SJSA1 (cell line): ENCODE measurements at regions not wholly inside any gene's neighbourhood (a gene's known extent, or its start where the extent isn't known, plus 50 kb on each side); places are given as distances from the start of the nearest gene placed in this dataset.

Experiments
- DNase-seq, 2 experiments: peaks; one replicate each; pipeline ENCODE4 v3.0.0-alpha.2; 2015 to 2020; ENCODE audit warnings: low spot score in 2 of 2, low read depth in 1 of 2
- H3K27ac ChIP-seq: fragments of 250-450 bp; sonication (Bioruptor Pico); 2 replicates; pipeline ENCODE4 v1.5.1; 2020; ENCODE audit warnings: mild to moderate bottlenecking, moderate library complexity
- H3K27me3 ChIP-seq: fragments of 250-450 bp; sonication (Bioruptor Pico); replicated peaks from 2 replicates; pipeline ENCODE4 v1.5.1; 2020; ENCODE audit warnings: mild to moderate bottlenecking, moderate library complexity
- H3K36me3 ChIP-seq: fragments of 250-450 bp; sonication (Bioruptor Pico); 2 replicates; pipeline ENCODE4 v1.5.1; 2020; ENCODE audit warnings: mild to moderate bottlenecking
- H3K4me1 ChIP-seq: fragments of 250-450 bp; sonication (Bioruptor Pico); replicated peaks from 2 replicates; pipeline ENCODE4 v1.6.1; 2021; ENCODE audit warnings: mild to moderate bottlenecking
- H3K4me3 ChIP-seq: fragments of 250-450 bp; sonication (Bioruptor Pico); 2 replicates; pipeline ENCODE4 v1.5.1; 2020; ENCODE audit warnings: mild to moderate bottlenecking
- H3K9me3 ChIP-seq: fragments of 250-450 bp; sonication (Bioruptor Pico); replicated peaks from 2 replicates; pipeline ENCODE4 v1.5.1; 2020; ENCODE audit warnings: mild to moderate bottlenecking

DNA sequence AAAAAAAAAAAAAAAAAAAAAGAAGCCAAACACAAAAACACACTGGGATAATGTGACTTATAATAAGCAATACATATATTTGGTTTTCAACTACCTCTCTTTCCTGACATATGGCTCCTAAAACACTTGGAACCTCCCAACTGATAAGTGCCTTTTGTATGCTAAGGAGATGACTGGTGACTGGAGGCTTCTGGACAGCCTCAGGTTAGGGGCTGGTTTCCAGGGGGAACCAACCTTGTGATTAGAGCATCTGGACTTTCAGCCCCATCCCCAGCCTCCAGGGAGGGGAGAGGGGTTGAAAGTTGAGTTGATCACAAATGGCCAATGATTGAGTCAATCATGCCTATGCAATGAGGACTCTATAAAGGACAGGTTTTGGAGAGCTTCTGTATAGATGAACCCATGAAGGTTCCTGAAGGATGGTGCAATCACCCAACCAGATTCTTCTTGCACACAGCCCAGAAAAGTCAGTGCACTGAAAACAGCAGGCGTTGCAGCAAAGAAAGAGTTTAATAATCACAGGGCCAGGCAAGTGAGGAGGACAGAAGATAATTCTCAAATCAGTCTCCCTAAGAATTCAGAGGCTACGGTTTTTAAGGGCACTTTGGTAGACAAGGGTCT is 276.7 kb downstream of the AUH start:
- H3K27me3 ChIP-seq = no peaks in the 10 kb centered on the region
- H3K4me1 ChIP-seq = peaks cover 14% of the 10 kb centered on the region
- no peak overlapping the region for H3K4me3 ChIP-seq
- H3K36me3 ChIP-seq = no peaks in the 10 kb centered on the region
- H3K9me3 ChIP-seq = no peaks in the 10 kb centered on the region
- H3K27ac ChIP-seq = no peak overlapping the region
- no peak for DNase-seq

DNA sequence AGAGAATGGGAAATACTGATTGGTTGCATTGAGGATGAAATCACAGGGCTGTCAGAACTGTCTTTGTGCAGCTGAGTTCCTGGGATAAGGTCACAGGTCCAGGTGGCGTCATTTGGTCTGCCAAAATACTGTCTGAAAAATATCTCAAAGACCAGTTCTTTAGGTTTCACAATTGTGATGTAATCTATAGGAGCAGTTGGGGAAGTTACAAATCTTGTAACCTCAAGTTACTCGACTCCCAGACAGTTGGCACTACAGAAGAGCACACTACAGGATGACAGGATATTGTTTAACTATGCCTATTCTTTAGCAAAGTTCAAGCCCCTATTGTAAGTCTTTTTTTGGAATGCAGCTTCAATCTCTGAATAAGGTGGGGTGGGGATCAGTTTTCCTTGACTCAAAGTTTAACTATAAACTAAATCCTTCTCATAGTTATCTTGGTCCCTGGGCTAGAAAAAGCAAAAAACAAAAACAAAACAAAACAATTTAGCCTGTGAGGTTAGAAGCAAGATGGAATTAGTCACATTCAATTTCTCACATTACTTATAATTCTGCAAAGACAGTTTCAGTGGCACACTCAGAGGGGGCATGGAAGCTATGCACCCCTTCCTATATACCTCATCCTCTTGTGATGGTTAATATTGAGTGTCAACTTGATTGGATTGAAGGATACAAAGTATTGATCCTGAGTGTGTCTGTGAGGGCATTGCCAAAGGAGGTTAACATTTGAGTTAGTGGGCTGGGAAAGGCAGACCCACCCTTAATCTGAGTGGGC is 276.0 kb downstream of the AUH start:
- peak in 1 of 2 experiments; percentile 20 for DNase-seq

DNA sequence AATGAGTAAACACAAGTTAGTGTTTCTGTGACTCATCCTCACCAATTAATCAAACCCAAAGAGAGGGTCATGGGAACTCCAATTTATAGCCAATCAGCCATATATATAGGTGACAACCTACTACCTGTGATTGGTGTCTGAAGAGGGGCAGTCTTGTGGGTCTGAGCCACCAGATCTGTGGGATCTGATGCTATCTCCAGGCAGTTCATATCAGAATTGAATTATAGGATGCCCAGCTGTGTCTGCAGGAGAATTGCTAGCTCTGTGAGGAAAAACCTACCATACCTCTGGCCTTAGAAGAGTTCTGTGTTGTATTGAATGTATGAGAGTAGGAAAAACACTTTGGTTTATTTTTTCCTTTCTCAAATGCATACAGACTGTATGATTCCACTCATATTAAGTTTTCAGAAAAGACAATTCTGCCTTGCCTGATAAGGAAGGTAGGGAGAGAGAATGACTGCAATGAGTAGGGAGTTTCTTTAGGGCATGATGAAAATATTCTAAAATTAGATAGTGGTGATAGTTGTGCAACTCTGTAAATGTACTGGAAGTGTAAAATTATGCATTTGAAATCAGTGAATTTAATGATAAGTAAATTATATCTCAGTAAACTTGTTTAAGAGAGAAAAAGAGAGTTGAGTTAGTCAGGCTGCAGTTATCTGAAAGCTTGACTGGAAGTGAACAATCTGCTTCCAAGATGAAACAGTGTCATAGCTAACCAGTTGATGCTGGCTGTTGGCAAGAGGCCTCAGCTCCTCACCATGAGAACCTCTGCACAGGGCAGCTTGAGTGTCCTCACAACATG is 274.9 kb downstream of the AUH start:
- no peak for DNase-seq
- no peak overlapping the region for H3K27ac ChIP-seq
- H3K4me3 ChIP-seq = no peak overlapping the region
- H3K9me3 ChIP-seq = no peaks in the 10 kb centered on the region
- H3K27me3 ChIP-seq = no peaks in the 10 kb centered on the region
- peaks cover 15% of the 10 kb centered on the region for H3K4me1 ChIP-seq
- H3K36me3 ChIP-seq = no peaks in the 10 kb centered on the region

More for the DNA sequence above, 276.0 kb downstream of the AUH start:
- Histone ChIP-seq H3K27me3 (no peaks in the 10 kb centered on the region), H3K4me3 (no peak overlapping the region), H3K4me1 (peaks cover 15% of the 10 kb centered on the region), H3K36me3 (no peaks in the 10 kb centered on the region), H3K9me3 (no peaks in the 10 kb centered on the region), H3K27ac (no peak overlapping the region)

DNA sequence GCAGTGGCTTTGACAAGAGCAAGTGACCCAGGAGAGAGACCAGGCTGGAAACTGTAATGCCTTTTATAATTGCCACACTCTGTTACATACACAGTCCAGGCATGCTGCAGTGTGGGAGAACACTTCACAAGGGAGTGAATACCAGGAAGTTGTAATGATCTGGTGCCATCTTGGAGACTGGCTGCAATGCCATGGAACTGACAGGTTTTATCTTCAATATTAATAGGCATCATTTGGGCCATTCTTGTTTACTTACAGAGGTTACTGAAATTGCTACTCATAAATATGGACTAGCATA is 274.3 kb downstream of the AUH start:
- H3K27ac ChIP-seq = no peak overlapping the region
- DNase-seq = no peak
- no peaks in the 10 kb centered on the region for H3K9me3 ChIP-seq
- peaks cover 15% of the 10 kb centered on the region for H3K4me1 ChIP-seq
- no peak overlapping the region for H3K4me3 ChIP-seq
- no peaks in the 10 kb centered on the region for H3K36me3 ChIP-seq
- H3K27me3 ChIP-seq = no peaks in the 10 kb centered on the region

DNA sequence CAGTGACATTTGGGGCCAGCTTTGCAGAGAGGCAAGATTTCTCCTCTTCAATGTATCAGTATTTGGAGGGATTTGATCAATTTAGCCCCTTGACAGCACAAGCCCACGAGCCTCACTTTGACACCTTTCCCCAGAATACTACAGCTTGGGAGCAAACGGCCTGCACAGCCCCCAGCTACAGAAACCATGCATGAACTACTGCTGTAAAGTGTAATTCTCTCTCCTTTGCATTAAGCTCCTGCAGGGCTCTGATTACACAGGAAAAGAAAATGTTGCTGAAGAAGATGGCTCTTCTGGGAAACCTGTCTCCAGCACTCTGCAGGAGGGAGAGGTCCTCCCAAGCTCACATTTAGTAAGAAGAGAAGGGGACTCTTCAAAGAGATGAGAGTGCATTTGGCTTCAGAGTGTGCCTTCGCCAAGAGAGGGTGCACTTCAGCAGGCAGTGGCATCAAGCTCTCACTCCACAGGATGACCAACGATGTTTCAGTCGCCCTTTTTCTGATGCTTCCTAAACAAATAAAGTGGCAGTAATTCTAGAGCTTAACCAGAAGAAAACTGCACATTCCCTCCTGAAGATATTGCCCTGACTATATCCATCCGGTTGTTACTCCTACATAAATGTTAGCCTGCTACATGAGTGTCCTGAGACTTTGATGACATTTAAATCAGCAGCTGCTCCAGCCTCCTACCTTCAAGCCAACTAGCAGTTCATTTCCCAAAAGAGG is 272.2 kb downstream of the AUH start:
- H3K9me3 ChIP-seq = no peaks in the 10 kb centered on the region
- no peak overlapping the region for H3K27ac ChIP-seq
- peaks cover 15% of the 10 kb centered on the region for H3K4me1 ChIP-seq
- no peaks in the 10 kb centered on the region for H3K36me3 ChIP-seq
- peak in 1 of 2 experiments; percentile 26 for DNase-seq
- no peak overlapping the region for H3K4me3 ChIP-seq
- no peaks in the 10 kb centered on the region for H3K27me3 ChIP-seq

DNA sequence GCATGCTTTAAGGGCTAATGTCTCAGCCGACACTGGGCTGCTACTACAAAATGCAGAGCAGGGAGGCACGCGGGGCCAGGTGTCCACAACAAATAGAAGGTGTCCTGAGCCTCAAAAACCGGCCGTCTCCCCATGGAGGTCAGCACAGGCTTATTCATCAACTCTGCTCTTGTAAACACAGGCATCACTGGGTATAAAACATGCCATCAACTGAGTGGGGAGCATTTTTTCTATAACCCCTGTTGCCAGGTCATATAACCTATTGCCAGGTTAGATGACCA is 271.6 kb downstream of the AUH start:
- Histone ChIP-seq H3K4me3 (no peak overlapping the region), H3K27me3 (no peaks in the 10 kb centered on the region), H3K4me1 (peaks cover 15% of the 10 kb centered on the region), H3K27ac (no peak overlapping the region), H3K36me3 (no peaks in the 10 kb centered on the region), H3K9me3 (no peaks in the 10 kb centered on the region)
- no peak for DNase-seq

DNA sequence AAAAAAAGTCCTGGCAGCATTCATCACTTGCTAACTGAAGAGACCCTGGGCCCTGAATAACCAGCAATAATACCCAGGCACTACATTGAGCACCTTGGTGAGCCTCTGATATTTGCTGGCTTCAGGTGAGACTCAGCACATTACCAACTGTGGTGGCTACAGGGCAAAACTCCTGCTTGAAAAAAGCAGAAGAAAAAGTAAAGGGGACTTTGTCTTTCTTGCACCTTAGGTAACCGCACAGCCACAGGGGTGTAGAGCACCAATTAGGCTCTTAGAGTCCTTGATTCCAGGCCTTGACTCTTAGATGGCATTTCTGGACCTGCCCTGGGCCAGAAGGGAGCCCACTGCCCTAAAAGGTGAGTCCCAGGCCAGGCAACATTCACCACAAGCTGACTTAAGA is 269.5 kb downstream of the AUH start:
- Histone ChIP-seq H3K36me3 (no peaks in the 10 kb centered on the region), H3K27ac (no peak overlapping the region), H3K4me3 (no peak overlapping the region), H3K4me1 (peaks cover 6% of the 10 kb centered on the region), H3K9me3 (no peaks in the 10 kb centered on the region), H3K27me3 (no peaks in the 10 kb centered on the region)
- no peak for DNase-seq

DNA sequence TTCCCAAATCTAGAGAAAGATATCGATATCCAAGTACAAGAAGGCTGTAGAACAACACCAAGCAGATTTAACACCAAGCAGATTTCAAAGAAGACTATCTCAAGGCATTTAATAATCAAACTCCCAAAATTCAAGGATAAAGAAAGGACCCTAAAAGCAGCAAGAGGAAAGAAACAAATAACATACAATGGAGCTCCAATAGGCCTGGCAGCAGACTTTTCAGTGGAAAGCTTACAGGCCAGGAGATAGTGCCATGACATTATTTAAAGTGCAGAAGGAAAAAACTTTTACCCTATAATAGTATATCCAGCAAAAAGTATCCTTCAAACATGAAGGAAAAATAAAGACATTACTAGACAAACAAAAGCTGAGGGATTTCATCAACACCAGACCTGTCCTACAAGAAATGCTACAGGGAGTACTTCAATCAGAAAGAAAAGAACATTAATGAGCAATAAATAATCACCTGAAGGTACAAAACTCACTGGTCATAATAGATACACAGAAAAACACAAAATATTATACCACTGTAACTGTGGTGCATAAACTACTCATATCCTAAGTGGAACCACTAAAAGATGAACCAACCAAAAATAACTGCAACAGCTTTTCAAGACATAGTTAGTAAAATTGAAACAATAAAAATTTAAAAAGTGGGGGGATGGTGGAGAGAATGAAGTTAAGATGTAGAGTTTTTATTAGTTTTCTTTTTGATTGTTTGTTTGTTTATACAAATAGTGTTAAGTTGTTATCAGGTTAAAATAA is 267.2 kb downstream of the AUH start:
- DNase-seq = no peak
- H3K36me3 ChIP-seq = no peaks in the 10 kb centered on the region
- no peaks in the 10 kb centered on the region for H3K27me3 ChIP-seq
- no peaks in the 10 kb centered on the region for H3K9me3 ChIP-seq
- H3K4me1 ChIP-seq = peaks cover 7% of the 10 kb centered on the region
- H3K27ac ChIP-seq = no peak overlapping the region
- H3K4me3 ChIP-seq = no peak overlapping the region

DNA sequence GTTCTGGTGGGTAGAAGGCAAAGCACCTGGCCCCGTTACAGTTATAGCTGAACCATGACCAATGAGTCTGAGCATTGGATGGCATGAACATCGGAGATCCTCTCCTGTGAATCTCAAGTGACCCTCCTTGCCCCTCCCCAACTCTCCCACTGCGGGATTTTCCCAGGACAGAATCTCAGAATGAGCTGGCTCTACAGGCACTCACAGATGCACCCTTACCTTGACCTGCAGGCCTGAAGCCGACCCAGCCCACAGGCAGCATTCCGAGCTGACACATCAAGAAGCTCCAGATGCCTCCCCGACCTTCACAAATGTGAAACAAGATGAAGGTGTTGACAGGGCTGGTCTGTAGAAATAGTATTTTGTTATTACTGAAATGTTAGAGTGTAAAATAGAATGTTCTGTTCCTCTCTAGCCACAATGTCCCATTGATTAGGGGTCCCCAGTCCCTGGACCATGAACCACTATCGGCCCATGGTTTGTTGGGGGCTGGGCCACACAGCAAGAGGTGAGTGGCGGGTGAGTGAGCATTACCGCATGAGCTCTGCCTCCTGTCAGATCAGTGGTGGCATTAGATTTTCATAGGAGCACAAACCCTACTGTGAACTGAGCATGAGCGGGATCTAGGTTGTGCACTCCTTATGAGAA is 263.4 kb downstream of the AUH start:
- H3K27me3 ChIP-seq = no peaks in the 10 kb centered on the region
- H3K9me3 ChIP-seq = no peaks in the 10 kb centered on the region
- H3K36me3 ChIP-seq = no peaks in the 10 kb centered on the region
- H3K4me3 ChIP-seq = no peak overlapping the region
- no peak for DNase-seq
- H3K27ac ChIP-seq = no peak overlapping the region
- peaks cover 16% of the 10 kb centered on the region for H3K4me1 ChIP-seq

DNA sequence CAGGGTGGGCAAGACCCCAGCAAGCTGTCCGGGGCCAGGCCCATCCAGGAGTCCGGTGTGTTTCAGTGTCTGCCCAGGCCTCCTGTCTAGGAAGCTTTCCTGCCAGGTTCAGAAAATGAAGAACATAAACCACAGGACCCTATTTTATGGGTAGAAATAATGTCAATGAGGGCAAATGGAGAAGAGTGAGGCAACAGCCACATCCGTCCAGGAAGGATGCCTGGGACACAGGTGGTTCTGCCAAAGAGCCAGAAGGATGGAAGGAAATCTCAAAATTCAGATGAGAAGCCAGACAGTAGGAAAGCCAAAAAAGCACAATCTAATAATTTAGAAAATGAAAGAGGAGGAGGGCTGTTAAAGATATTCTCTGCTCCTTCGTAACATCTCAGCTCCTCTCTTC is 262.3 kb downstream of the AUH start:
- DNase-seq = no peak
- Histone ChIP-seq H3K27me3 (no peaks in the 10 kb centered on the region), H3K27ac (no peak overlapping the region), H3K4me3 (no peak overlapping the region), H3K9me3 (no peaks in the 10 kb centered on the region), H3K36me3 (no peaks in the 10 kb centered on the region), H3K4me1 (peaks cover 16% of the 10 kb centered on the region)

DNA sequence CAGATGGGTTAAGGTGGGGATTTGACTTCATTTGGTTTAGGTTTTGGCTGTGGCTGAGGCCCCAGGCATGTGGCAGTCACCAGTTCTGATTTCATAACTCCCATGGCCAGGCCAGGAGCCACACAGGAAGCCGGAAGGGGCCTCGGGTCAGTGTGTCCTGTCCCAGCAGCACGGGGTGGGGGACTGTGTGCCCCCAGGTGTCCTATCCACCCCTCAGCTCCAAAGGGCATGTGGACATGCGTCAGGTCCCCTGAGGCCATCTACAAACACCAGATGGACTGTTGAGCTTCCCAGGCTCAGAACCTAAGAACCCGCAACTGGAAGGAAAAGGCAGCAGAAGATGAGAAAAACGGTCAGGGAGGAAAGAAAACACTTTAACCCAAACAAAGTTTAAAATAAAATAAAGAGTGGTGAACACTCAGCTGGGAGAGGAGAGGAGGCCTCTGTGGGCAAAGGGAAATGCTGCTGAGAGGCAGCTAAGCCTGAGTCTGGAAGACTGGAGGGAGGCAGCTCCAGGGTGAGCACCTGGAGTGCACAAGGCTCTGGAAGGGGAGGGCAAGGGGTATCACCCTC is 260.8 kb downstream of the AUH start:
- DNase-seq = no peak
- no peak overlapping the region for H3K27ac ChIP-seq
- no peaks in the 10 kb centered on the region for H3K36me3 ChIP-seq
- H3K9me3 ChIP-seq = no peaks in the 10 kb centered on the region
- H3K4me3 ChIP-seq = no peak overlapping the region
- H3K4me1 ChIP-seq = peaks cover 16% of the 10 kb centered on the region
- H3K27me3 ChIP-seq = no peaks in the 10 kb centered on the region

DNA sequence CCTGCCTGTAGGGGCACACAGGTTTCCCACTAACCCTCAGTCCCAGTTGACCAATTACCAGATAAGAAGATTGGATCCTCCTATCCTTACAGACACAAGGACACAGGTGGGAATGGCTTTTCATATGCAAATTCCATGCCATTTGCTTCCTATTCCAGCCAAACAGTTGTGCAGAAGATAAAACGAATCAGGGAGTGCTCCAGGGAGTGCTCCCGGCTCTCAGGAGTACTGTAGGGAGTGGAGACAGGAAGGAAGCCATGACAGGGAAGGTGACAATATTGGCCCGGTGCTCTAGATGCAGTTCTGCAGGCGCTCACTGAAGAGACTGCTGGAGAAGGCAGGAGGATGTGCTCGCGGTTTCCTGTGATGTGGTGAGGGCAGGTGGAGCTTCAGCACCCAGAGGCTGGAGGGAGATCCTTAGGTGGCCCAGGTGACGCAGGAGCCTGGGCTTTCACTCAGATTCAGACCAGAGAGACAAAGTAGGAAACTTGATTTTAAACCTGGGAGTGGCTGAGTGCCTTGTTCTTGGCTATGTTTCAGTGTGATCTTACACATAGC is 260.0 kb downstream of the AUH start:
- no peaks in the 10 kb centered on the region for H3K27me3 ChIP-seq
- no peak overlapping the region for H3K27ac ChIP-seq
- DNase-seq = no peak

More for the DNA sequence above, 260.0 kb downstream of the AUH start:
- H3K9me3 ChIP-seq = no peaks in the 10 kb centered on the region
- H3K4me3 ChIP-seq = no peak overlapping the region
- no peaks in the 10 kb centered on the region for H3K36me3 ChIP-seq
- peaks cover 16% of the 10 kb centered on the region for H3K4me1 ChIP-seq
